HG03439 (cell line): ENCODE measurements at regions not wholly inside any gene's neighbourhood (a gene's known extent, or its start where the extent isn't known, plus 50 kb on each side); places are given as distances from the start of the nearest gene placed in this dataset.

Experiments used
- ATAC-seq: cut with Tn5 transposase; IDR thresholded peaks from one replicate; pipeline ENCODE4 v1.9.1; 2021; ENCODE audit warnings: mild to moderate bottlenecking, moderate library complexity; ENCODE audit not compliant: unreplicated experiment

DNA sequence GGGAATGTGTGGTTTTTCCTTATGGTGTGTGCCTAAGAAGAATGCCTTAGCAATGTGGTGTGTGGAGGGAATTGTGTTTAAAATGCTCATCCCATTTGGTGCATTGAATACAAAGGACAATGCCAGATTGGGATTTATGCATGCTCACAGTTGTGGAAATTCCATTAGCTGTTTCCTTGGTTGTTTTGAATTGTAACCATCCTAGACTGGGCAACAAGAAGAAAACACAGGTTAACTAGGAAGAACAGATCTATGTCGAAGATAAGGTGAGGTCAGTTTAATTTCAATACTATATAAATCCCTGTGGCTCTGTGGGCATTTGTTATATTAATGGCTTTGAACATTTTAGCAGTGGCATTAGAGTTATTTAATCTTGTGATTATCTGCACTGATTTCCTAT lies 266.8 kb downstream of the MAT2B start:
- no peak for ATAC-seq

DNA sequence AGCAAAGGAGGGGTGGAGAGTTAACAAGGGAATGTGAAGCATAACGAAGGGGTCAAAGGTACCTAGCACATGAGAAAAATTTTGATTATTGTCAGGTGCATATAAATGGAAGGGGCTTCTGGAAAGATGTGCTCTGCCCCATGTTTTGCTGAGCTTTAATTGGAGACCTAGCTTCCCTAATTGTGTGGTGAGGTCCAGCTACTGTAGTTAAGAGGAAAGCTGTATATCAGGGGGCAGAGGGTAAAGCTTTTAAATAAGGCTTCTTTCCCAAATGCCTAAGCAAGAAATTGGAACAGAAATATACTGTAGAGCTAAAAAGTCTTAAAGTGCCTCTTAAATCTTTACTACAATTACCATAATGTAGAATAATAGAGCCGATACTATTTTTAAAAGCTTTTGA lies 267.2 kb downstream of the MAT2B start:
- ATAC-seq: no peak

- ATAC-seq: no peak
Observed at GRCh38 chr5:163773226-163773625, 267.8 kb downstream of the MAT2B start.

DNA sequence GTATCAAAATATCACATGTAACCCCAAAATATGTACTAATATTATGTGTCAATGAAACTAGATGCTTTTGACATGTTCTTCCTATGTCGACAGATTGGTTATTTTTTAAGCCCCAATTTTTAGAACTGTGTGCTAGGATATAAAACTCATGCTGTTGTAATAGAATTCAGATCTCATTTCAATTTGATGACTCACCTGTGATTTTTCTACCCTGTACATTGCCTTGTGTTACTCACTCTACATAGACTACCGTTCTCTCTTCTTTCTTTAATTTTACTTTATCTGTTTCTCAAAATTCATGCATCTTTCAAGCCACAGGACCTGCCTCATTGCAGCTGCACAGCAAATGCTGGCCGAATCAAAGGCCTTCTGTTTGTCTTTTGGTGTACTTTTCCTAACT lies 284.5 kb downstream of the MAT2B start:
- ATAC-seq: no peak

DNA sequence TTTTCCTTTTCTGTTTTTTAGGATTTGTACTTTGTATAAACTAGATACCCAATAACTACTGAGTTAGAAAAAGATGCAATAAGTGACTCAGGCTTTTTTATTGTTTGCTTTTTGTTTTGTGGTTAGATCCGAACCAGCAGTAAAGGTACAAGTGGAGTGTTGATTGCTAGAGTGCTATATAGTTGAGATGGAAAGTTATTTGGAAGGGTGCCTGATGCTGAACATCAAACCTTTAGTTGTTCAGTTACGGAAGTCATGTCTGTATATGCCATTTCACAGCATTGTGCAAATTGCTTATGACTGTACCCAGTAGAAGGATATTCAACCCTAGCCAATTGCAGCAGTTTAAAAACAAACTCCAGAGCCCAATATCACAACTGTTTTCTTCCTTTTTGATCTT lies 285.1 kb downstream of the MAT2B start:
- no peak for ATAC-seq

GRCh38 chr5:163794993-163795392 lies 289.6 kb downstream of the MAT2B start:
- no peak for ATAC-seq

- ATAC-seq: no peak
Observed at GRCh38 chr5:163807781-163808180, 302.4 kb downstream of the MAT2B start.

DNA sequence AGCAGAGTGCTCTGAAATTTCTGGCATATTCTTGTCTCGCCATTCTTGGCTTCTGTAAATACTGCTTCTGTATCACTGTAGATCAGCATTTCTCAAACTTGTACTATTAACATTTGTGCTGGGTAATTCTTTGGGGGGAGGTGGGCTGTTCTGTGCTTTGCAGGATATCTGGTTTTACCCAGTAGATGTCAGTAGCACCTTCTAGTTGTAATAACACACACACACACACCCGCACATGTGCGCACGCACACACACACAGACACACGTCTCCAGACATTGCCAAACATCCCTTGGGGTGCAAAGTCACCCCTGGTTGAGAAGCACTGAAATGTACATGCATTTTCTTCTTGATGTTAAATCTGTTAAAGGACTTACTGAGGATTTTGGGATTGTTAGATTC lies 304.1 kb downstream of the MAT2B start:
- no peak for ATAC-seq

DNA sequence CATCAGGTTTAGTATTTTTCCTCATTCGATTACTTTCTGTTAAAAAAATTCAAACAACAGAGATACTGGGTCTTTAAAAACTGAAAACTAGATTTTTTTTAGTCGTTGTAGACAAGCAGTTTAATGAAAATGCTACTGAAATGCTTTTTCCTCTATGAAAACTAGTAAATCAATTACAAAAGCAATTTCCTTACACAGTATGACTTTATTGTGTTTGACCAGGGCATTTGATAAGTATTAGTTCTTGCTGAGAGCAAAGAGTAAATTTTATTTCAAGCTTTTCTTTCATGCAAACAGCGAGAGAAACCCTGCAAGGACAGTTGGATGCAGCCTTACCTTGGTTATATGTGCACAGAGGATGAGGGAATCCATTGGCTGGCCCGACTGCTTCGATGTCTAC lies 308.5 kb downstream of the MAT2B start:
- ATAC-seq: no peak

- no peak for ATAC-seq
Observed at GRCh38 chr5:163815240-163815791, 309.9 kb downstream of the MAT2B start.

GRCh38 chr5:163821142-163821541 lies 315.7 kb downstream of the MAT2B start:
- no peak for ATAC-seq

GRCh38 chr5:163822548-163822947 lies 317.1 kb downstream of the MAT2B start:
- no peak for ATAC-seq

- no peak for ATAC-seq
Observed at GRCh38 chr5:163825661-163826060, 320.2 kb downstream of the MAT2B start.

DNA sequence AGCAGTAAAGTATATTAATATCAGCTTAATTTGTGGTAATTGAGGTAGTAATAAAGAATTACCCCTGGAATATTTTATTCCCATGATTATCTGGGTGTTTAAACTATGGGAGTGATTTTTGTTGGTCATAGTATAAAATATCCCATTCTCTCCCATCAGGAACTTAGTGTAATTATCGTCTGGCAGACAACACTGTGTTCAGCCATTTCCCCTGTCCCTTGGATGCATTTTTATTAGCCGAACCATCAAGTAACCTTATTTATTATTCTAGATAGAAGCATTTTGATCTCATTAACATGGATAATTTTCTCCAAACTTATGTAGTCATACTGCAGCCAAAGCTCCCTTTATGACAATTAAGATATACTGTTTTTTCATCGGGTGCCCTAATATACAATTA lies 320.8 kb downstream of the MAT2B start:
- ATAC-seq: no peak

DNA sequence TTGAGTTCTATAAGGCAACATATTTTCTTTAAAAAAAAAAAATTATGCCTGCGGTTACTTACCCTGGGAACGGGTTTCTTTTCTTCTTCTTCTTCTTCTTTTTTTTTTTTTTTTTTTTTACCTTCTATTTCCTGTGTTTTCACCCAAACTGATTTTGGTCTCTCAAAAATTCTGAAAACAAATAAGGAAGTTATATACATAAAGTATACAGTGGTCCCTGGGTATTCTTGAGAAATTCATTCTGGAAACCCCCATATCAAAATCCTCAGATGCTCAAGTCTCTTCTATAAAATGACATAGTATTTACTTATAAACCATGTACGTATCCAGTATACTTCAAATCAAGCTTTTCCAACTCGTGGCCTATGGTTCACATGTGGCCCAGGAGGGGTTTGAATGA lies 326.7 kb downstream of the MAT2B start:
- ATAC-seq: no peak

GRCh38 chr5:163838738-163839137 lies 333.3 kb downstream of the MAT2B start:
- no peak for ATAC-seq

GRCh38 chr5:163846512-163846911 lies 341.1 kb downstream of the MAT2B start:
- ATAC-seq: no peak

GRCh38 chr5:163855754-163856153 lies 350.3 kb downstream of the MAT2B start:
- ATAC-seq: no peak

DNA sequence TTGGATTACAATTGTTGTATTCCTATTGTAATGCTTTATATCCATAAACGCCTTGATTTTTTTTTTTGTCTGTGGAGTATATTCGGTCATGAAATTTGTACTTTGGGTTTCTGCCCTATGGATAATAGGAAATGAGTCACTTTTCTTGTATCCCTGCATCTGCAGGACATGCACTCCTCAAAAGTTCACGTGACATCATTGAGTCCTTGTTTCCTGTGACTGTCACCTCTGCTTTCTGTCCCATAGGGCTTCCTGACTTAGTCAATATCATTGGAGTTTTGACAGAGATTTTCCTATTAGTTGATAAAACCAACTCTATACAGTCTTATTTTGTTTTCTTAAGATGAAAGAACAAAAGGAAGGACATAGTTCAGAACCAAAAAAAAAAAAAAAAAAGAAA lies 356.3 kb downstream of the MAT2B start:
- no peak for ATAC-seq

GRCh38 chr5:163867324-163867723 lies 361.9 kb downstream of the MAT2B start:
- no peak for ATAC-seq

- ATAC-seq: no peak
Observed at GRCh38 chr5:163867738-163868137, 362.3 kb downstream of the MAT2B start.

DNA sequence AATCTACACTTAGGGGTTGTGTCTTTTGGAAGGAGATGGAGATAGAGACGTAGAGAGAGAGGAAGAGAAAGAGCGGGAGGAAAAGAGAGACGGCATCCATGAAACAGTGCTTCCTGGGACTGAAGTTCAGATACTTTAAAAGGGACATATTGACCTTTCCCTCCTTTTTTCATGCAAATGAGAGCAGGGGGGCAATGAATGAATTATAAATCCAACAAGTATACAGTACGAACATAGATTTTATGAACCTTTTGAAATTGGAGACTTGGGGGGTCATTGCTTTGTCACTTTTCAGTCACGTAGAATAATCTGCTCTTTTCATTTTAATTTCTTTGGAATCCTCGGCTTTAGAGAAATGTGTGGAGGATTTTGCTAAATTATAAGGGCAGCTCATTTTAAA lies 364.2 kb downstream of the MAT2B start:
- ATAC-seq: no peak

- no peak for ATAC-seq
Observed at GRCh38 chr5:163870441-163870840, 365.0 kb downstream of the MAT2B start.

- no peak for ATAC-seq
Observed at GRCh38 chr5:163874431-163874830, 369.0 kb downstream of the MAT2B start.
